Neural progenitor cell (in vitro differentiated cells): ENCODE measurements at regions not wholly inside any gene's neighbourhood (a gene's known extent, or its start where the extent isn't known, plus 50 kb on each side); places are given as distances from the start of the nearest gene placed in this dataset.

Experiments used
- DNase-seq: peaks from one replicate; pipeline ENCODE4 v3.0.0-alpha.2; 2016; ENCODE audit warnings: low spot score
- H2AFZ ChIP-seq: fragments of 200-600 bp; sonication (generic); replicated peaks from 2 replicates; pipeline ENCODE4 v1.6.1; 2016; ENCODE audit warnings: antibody characterized with exemption
- H3F3A ChIP-seq: fragments of 200-600 bp; sonication (generic); 2 replicates; pipeline ENCODE4 v1.6.1; 2016; ENCODE audit warnings: antibody characterized with exemption, low read depth
- H3K27ac ChIP-seq: fragments of 200-600 bp; sonication (generic); 2 replicates; pipeline ENCODE4 v1.5.1; 2016; ENCODE audit warnings: mild to moderate bottlenecking
- H3K27me3 ChIP-seq: fragments of 200-600 bp; sonication (generic); 2 replicates; pipeline ENCODE4 v1.6.1; 2016; ENCODE audit warnings: mild to moderate bottlenecking, moderate library complexity
- H3K36me3 ChIP-seq: fragments of 200-600 bp; sonication (generic); 2 replicates; pipeline ENCODE4 v1.5.1; 2016
- H3K4me1 ChIP-seq: fragments of 200-600 bp; sonication (generic); 2 replicates; pipeline ENCODE4 v1.6.1; 2016; ENCODE audit warnings: mixed run types
- H3K4me2 ChIP-seq: fragments of 200-600 bp; sonication (generic); 2 replicates; pipeline ENCODE4 v1.6.1; 2016
- H3K4me3 ChIP-seq: fragments of 200-600 bp; sonication (generic); 2 replicates; pipeline ENCODE4 v1.5.1; 2016
- H3K79me2 ChIP-seq: fragments of 200-600 bp; sonication (generic); 2 replicates; pipeline ENCODE4 v1.6.1; 2016; ENCODE audit warnings: low read depth
- H3K9ac ChIP-seq: fragments of 200-600 bp; sonication (generic); 2 replicates; pipeline ENCODE4 v1.6.1; 2016
- H3K9me3 ChIP-seq: fragments of 200-600 bp; sonication (generic); 2 replicates; pipeline ENCODE4 v1.5.1; 2016; ENCODE audit warnings: low read depth
- H4K20me1 ChIP-seq: fragments of 200-600 bp; sonication (generic); 2 replicates; pipeline ENCODE4 v1.6.1; 2016; ENCODE audit warnings: low read depth
- H3K27ac Mint-ChIP-seq: 3 replicates; pipeline ENCODE4 v1.8.0; 2021; ENCODE audit warnings: mixed read lengths
- H3K27me3 Mint-ChIP-seq: 2 replicates; pipeline ENCODE4 v1.8.0; 2022; ENCODE audit warnings: low read depth, mild to moderate bottlenecking, inconsistent platforms, moderate library complexity, mixed read lengths; ENCODE audit not compliant: insufficient read depth
- H3K36me3 Mint-ChIP-seq: 3 replicates; pipeline ENCODE4 v1.8.0; 2021; ENCODE audit warnings: mixed read lengths
- H3K4me1 Mint-ChIP-seq: 3 replicates; pipeline ENCODE4 v1.8.0; 2021; ENCODE audit warnings: mixed read lengths
- H3K4me3 Mint-ChIP-seq: 3 replicates; pipeline ENCODE4 v1.8.0; 2021; ENCODE audit warnings: mild to moderate bottlenecking, moderate library complexity, mixed read lengths
- H3K9me3 Mint-ChIP-seq: 3 replicates; pipeline ENCODE4 v1.8.0; 2020; ENCODE audit warnings: mixed read lengths
- CTCF ChIP-seq: fragments of 200-600 bp; sonication (generic); IDR thresholded peaks from 2 replicates; pipeline ENCODE4 v1.5.1; 2017; ENCODE audit warnings: antibody characterized with exemption, mild to moderate bottlenecking
- EZH2 ChIP-seq: fragments of 200-600 bp; sonication (generic); IDR thresholded peaks from 2 replicates; pipeline ENCODE4 v1.6.1; 2017; ENCODE audit warnings: antibody characterized with exemption, mild to moderate bottlenecking, moderate library complexity
- EZH2phosphoT487 ChIP-seq: fragments of 200-600 bp; sonication (generic); IDR thresholded peaks from 2 replicates; pipeline ENCODE4 v1.6.1; 2017; ENCODE audit warnings: antibody characterized with exemption

- Histone ChIP-seq H3K79me2 (no peaks in the 10 kb centered on the region), H3K27me3 (no peaks in the 10 kb centered on the region), H4K20me1 (no peaks in the 10 kb centered on the region), H3K36me3 (no peaks in the 10 kb centered on the region), H3K4me2 (no peak overlapping the region), H3K4me1 (peaks cover 8% of the 10 kb centered on the region), H3K9ac (no peak overlapping the region), H3K27ac (no peak overlapping the region), H3F3A (peaks cover 5% of the 10 kb centered on the region), H3K4me3 (no peak overlapping the region), H2AFZ (no peak overlapping the region), H3K9me3 (no peaks in the 10 kb centered on the region)
- TF ChIP-seq EZH2phosphoT487 (no peak), EZH2 (no peak), CTCF (no peak)
- DNase-seq: no peak
- H3K9me3 Mint-ChIP-seq: no peaks in the 10 kb centered on the region
- peaks cover 26% of the 10 kb centered on the region for H3K4me1 Mint-ChIP-seq
- no peak overlapping the region for H3K4me3 Mint-ChIP-seq
- H3K27ac Mint-ChIP-seq: no peak overlapping the region
- H3K36me3 Mint-ChIP-seq: no peaks in the 10 kb centered on the region
- peaks cover 2% of the 10 kb centered on the region for H3K27me3 Mint-ChIP-seq
Observed at GRCh38 chr2:44083054-44083453, 85.6 kb upstream of the PPM1B start.

GRCh38 chr2:44084850-44085249, 83.8 kb upstream of the PPM1B start:
- H3K9me3 Mint-ChIP-seq: no peaks in the 10 kb centered on the region
- H3K4me3 Mint-ChIP-seq: no peak overlapping the region
- Histone ChIP-seq H3K36me3 (no peaks in the 10 kb centered on the region), H2AFZ (no peak overlapping the region), H4K20me1 (no peaks in the 10 kb centered on the region), H3K79me2 (no peaks in the 10 kb centered on the region), H3K9ac (no peak overlapping the region), H3K4me2 (no peak overlapping the region), H3K27me3 (no peaks in the 10 kb centered on the region), H3K27ac (no peak overlapping the region), H3K9me3 (no peaks in the 10 kb centered on the region), H3K4me3 (no peak overlapping the region), H3F3A (peaks cover 14% of the 10 kb centered on the region), H3K4me1 (peaks cover 16% of the 10 kb centered on the region)
- TF ChIP-seq EZH2 (no peak), EZH2phosphoT487 (no peak), CTCF (no peak)
- H3K4me1 Mint-ChIP-seq: peaks cover 19% of the 10 kb centered on the region
- H3K27me3 Mint-ChIP-seq: peaks cover 2% of the 10 kb centered on the region
- no peak overlapping the region for H3K27ac Mint-ChIP-seq
- H3K36me3 Mint-ChIP-seq: no peaks in the 10 kb centered on the region
- DNase-seq: no peak

- no peak overlapping the region for H3K27ac ChIP-seq
- Mint-ChIP-seq H3K27me3 (peaks cover 2% of the 10 kb centered on the region), H3K9me3 (no peaks in the 10 kb centered on the region), H3K4me3 (no peak overlapping the region), H3K36me3 (no peaks in the 10 kb centered on the region), H3K4me1 (peaks cover 17% of the 10 kb centered on the region), H3K27ac (peak overlapping the region; percentile 67)
- no peaks in the 10 kb centered on the region for H3K27me3 ChIP-seq
- peak overlapping the region; percentile 80 for H3K4me2 ChIP-seq
- H2AFZ ChIP-seq: peak overlapping the region; percentile 97
- H4K20me1 ChIP-seq: no peaks in the 10 kb centered on the region
- H3K9ac ChIP-seq: no peak overlapping the region
- no peaks in the 10 kb centered on the region for H3K9me3 ChIP-seq
- H3K4me3 ChIP-seq: peak overlapping the region; percentile 44
- H3F3A ChIP-seq: peaks cover 14% of the 10 kb centered on the region
- TF ChIP-seq CTCF (no peak), EZH2 (no peak), EZH2phosphoT487 (no peak)
- H3K36me3 ChIP-seq: no peaks in the 10 kb centered on the region
- H3K4me1 ChIP-seq: peaks cover 16% of the 10 kb centered on the region
- H3K79me2 ChIP-seq: no peaks in the 10 kb centered on the region
- DNase-seq: peak; percentile 23
Observed at GRCh38 chr2:44086629-44087028, 82.0 kb upstream of the PPM1B start.
